CD4-positive, alpha-beta T cell treated with Interferon gamma for 1 hour (primary cell): ENCODE measurements at regions not wholly inside any gene's neighbourhood (a gene's known extent, or its start where the extent isn't known, plus 50 kb on each side); places are given as distances from the start of the nearest gene placed in this dataset.
"Not testable (repeated sequence)": the region's sequence is repeated elsewhere in the genome, so short reads cannot be mapped to it uniquely, and the experiment has no call there.

Experiments used
- DNase-seq: peaks from one replicate; pipeline ENCODE4 v3.0.0-alpha.2; 2020

DNA sequence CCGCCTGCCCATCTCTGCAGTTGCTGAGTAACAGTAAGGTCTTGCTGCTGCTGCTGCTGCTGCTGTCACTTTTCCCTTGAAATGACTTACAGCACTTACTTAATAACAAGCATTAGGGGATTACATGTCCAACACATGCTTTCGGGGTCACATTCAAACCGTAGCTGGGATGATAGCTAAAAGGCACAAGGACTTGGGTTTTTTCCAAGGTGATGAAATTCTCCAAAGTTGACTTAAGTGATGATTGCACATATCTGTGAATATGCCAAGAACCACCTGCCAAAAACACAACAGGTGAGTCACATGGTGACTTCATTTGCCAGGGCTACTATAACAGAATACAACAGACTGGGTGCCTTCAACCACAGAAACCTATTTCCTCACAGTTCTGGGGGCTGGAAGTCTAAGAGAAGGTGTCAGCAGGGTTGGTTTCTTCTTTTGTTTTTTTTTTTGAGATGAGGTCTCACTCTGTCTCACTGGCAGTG lies 121.9 kb upstream of the TNRC6C start:
- no peak for DNase-seq

DNA sequence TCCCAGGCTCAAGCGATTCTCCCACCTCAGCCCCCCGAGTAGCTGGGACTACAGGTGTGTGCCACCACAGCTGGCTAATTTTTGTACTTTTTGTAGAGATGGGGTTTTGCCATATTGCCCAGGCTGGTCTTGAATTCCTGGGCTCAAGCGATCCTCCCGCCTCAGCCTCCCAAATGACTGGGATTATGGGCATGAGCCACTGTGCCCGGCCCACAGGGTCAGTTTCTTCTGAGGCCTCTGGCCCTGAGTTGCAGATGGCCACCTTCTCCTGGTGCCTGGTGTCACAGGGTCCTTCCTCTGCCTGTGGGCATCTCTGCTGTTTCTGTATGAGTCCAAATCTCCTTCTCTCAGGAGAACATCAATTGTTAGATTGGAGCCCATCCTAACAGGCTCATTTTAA lies 121.4 kb upstream of the TNRC6C start:
- DNase-seq, result not testable (repeated sequence)

DNA sequence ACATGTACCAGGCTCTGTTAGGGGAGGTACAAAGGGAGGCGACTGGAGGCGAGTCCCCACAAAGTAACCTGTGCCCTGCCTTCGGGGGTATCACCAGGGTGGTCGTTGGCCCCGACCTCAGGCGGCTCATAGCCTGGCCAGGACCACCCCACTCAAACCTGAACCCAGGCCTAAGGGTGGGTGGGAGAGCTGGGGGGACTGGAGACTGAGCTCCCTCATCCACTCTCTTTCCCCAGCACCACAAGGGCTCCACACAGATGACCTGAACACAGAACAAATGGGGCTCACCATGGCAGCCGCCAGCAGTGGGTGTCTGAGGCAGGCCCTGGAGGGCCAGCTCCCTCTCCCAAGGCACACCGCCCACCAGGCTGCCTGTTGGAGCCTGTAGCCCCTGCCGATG lies 120.6 kb upstream of the TNRC6C start:
- no peak for DNase-seq

DNA sequence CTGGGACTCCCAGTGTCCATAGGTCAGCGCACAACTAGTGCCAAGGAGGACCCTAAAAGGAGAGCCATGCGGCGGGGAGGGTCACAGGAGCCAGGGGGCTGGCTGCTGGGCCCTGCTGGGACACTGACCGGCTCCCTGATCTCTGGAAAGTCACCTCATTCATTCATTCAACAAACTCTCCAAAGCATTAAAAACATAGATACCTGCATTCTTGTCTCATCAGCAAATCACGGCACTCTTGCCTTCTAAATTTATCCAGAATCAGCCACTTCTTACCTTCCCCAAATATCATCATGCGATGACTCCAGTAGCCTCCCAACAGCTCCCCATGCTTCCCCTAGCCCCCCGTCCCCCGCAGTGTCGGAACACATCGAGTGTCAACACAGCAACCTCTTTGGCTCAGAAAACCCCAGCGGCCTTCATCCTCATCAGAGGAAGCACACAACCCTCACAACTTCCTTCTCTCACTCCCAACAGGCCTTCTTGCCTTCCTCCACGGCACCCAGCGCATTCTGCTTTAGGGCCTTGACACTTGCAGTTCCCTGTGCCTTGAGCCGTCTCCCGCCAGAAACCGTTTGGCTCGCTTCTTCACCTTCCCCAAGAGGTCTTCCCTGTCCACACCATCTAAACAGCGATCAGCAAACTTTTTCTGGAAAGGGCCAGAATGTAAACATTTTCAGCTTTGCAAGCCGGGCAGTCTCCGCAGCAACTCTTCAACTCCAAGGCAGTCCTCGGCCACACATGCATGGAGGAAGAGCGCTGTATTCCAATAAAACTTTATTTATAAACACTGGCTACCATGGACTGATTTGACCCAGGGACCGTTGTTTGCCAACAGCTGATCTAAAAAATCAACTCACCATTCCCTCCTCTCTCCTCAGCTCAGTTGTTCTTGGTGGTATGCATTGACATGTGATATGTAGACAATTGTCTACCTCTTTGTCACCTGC lies 119.5 kb upstream of the TNRC6C start:
- DNase-seq, result no peak

DNA sequence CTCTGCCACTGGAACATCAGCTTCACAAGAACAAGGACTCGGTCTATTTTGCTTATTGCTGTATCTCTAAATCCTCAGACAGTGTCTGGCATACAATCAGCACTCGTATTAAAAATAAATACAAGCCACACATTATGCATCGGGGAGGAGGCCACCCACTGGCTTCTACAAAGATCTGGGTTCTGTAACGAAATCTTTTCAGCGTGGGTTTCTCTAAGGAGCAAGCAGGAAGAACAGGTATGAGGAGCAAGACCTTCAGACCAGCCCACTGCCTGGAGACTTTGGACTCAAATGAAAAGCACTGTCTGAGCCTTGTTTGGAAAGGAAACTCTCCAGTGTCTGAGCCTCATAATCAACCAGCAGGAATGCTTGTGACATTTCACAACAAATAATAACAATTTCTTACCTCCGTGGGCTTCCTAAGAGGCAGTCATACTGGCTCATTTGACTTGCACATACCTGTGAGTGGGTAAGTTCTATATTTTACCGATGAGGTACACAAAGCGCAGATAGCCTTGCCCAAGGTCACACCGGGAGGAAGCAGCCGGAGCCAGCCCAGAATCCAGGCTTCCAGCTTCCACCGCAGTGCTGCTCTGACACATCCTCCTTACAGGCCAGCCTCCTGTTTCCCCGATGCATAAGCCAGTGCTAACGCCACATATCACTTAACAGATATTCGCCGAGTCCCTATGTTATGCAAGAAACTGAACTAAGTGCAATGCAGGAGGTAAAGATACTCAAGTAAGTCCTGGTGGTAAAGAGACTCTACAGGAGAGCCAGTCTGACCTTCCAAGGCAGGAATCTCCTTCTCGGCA lies 118.6 kb upstream of the TNRC6C start:
- DNase-seq, result no peak

DNA sequence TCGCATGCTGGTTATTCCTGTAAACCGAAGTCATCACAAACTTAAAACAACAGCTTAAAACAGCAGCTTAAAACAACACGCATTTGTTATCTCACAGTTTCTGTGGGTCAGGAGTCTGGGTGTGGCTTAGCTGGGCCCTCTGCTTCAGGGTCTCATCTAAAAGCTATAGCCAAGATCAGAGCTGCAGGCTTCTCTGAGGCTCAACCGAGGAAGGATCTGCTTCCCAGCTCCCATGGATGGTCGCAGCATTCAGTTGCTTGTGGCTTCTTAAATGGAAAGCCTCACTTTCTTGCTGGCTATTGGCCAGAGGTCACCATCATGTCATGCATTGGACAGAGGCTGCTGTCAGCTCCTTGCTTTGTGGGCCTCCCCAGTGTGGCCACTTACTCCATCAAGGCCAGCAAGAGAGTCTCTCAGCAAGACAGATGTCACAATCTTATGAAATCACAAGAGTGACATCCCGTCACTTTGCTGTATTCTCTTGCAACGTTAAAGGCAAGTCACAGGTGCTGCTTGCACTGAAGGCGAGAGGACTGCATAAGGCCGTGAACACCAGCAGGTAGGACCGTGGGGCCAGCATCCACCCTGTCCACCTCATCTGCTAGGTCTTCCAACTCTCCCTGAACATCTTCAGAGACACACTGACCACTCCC lies 117.9 kb upstream of the TNRC6C start:
- no peak for DNase-seq

DNA sequence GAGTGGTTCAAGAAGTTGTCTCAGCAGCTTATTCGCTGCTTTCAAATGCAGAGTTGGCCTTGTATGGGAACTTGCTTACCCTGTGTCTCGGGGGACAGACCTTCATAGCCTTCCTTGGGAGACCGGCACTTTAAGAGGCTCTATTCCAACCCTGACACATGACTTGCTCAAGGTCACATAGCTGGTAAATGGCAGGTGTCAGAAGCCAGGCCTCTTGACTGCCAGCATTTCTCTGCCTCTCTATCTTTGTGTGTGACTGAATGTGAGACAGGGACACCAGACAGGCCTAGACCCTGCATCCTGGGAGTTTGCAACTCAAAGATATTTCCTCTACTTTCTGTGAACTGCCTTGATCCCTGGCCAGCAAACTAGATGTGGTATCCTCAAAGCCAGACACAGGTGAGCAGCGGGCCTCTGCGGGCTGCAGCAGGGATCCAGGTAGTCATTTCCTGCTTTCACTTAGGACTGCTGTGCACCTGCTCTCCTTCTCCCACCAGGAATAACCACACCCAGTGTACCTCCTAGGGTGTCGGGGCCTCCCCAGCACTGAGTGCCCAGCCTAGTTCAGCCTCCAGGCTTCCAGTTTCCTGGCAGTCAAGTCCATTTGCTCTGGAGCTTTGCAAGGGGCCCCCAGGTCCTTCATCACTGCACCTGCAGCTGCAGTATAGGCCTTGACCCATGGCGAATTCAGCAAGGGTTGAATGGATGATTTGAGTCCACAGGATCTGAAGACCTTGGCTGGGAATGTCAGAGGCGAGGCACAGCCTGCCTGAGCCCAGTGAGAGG lies 116.6 kb upstream of the TNRC6C start:
- no peak for DNase-seq

DNA sequence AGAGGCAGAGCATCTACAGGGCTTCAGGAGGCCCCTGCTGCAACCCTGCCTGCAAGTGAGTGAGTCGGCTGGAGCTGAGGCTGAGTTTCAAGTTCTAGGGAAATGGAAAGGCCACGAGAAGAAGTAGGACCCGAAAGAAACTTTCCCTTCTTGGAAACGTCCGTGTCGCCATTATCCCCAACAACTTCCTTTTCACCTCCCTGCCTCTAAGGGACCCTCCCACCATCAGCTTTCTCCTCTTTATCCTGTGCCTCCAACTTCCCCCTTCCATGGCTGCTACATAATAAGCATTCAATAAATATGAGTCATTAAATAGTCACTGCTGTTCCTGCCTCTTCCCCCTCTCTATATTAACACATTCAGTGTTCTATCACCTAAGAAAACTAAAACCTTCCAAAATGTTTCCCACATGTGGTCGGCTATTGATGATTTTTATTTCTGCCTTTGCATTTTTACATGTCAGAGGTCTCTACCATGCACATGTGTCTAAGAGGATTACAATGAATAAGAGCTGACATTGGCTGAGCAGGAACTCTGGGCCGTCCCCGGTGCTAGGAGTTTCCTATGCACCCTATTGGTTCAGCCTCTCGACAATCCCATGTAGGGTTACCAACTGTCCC lies 115.9 kb upstream of the TNRC6C start:
- peak; percentile 25 for DNase-seq

DNA sequence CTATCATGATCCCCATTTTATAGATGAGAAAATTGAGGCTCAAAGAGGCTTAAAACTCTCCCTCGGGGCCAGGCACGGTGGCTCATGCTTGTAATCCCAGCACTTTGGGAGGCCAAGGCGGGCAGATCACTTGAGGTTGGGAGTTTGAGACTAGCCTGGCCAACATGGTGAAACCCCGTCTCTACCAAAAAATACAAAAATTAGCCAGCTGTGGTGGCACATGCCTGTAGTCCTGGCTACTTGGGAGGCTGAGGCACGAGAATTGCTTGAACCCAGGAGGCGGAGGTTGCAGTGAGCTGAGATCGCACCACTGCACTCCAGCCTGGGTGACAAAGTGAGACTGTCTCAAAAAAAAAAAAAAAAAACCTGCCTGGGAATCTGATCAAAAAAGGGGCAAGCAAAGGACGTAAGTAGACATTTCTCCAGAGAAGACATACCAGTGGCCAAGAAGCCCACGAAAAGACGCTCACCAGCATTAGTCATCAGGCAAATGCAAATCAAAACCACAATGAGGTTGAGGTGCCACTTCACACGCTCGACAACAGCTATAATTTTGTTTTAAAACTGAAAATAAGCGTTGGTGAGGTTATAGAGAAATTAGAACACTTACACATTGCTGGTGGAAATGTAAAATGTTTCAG lies 115.1 kb upstream of the TNRC6C start:
- DNase-seq, result peak; percentile 69

DNA sequence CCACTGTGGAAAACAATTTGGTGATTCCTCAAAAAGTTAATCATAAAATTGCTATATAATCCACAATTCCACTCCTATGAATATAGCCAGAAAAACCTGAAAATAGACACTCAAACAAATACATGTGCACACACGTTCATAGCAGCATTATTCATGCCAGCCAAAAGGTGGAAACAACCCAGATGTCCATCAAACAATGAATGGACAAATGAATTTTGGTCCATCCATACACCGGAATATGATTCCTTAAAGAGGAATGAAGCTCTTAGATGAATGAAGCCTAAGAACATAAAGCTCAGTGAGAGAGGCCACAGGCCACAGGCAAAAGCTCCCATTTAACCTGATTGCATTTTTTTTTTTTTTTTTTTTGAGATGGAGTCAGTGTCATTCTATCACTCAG lies 114.6 kb upstream of the TNRC6C start:
- no peak for DNase-seq

DNA sequence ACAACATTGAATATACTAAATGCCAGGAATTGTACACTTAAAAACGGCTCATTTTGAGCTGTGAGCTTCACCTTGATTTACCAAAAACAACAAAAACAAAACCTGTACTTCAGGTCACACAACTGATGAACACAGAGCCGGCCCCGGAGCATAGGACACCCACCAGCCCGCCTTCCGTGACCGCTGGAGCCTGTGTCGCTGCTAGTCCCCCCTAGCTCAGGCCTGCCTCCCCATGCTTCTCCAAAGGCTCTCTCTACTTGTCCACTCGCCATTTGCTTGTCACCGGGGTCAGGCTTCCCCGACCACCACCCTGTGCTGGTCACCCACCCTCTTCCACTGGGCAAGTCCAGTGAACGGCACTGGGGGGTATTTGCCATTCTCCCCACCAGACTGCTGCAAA lies 113.8 kb upstream of the TNRC6C start:
- no peak for DNase-seq

DNA sequence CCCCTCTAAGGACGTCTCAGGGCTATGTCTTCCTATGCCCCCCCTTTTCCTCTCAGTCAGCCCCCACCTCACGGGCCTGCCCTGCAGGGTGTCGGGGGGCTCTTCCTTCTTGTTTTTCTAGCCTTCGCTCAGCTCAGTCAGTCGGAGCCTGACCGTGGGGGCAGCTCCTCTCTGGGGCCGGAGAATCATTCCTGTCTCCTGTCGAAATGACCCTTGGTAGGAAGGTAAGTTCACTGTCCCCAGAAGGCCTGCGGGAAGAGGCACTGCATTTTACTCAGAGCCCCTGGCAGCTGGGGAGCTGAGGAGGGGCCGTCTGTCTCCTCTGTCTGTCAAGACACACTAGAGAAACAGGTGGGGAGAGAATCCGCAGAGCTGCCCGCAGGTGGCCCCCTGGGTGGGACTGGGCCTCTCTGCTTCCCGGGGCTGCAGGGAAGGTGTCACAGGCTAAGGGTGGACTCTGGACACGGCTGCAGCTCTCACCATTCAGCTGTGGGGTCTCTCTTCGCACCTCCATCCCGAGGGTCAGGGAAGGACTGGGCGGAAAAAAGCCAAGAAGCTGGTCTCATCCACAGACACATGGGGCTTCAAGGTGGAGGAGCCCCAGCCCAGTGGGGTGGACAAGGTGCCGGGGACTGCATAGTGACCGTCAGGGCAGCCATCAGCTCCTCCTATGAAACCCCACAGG lies 112.8 kb upstream of the TNRC6C start:
- no peak for DNase-seq

DNA sequence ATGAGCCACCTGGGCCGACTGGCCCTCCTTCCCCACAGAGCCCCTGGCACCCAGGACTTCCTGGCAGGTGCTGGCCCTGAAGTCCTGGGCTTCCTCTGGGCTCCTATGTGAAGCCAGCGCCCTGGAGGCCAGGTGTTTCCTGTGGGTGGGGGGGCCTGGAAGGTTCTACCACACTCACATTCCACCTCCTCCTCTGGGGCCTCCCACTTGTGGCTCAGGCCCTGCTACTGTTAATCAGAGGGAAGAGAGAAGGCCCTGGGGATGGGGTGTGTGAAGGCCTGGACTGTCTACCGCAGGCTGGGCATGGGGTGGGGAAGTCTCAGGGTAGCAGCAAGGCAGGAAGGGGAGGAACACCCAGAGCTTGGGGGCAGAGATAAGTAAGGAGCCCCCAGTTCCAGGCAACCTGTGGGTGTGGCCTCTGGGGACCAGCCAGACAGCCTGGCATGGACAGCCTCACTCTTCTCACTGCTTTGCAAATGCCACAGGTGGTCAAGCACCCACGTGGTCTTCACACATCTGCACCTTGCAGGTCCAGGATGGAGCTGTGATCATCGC lies 111.9 kb upstream of the TNRC6C start:
- no peak for DNase-seq

DNA sequence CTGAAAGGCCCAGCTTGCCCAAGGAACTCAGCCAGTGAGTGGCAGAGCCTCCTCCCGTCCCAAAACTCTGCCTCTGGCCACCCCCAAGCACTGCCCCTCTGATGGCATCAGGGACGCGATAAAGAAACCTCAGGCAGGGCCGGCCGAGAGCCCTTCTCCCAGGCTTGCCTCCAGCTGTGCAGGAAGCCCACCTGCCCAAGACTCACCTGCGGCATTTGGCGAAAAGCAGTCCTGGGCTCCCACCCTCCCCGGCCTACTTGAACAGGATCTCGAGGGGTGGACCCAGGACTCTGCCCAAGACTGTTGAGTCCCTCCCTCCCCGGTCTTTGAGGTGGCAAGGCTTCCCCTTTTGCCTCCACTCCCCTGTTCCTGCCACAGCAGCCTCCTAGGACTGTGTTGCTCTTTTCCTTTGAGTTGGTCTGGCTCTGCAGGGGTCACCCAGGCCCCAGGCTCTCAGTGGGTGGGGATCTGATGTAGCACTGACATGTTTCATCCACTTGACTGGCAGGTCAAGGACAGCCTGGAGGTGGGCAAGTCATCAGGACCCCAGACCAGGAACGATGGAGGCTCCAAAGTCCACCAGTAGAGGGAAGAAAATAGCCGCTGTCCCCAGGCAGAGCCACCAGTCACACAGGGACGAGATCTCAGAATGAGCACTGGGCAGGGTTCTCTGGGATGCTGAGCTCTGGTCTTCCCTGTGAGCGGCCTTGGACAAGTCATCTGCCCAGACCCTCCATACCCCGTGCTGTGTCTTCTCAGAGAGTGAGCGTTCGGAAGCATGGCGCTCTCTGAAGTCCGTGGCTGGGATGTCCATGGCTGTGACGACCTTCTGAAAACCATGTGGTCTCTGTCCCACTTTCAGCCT lies 111.0 kb upstream of the TNRC6C start:
- DNase-seq, result no peak

DNA sequence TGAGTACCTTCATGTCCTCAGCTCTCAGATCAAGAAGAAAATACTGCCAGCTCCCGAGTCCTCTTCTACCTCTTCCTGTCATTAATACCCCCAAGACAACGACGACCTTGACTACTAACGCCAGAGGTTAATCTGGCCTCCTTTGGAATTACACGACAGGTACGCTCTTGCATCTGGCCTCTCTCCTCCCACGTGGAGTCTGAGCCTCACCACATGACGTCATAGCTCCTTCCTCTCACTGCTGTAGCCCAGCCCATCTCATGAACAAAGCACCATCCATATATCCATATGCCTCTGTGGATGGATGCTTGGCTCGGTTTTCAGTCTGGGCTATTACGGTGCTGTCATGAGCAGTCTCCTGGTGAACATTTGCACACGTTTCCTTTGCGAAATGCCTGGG lies 110.2 kb upstream of the TNRC6C start:
- no peak for DNase-seq

DNA sequence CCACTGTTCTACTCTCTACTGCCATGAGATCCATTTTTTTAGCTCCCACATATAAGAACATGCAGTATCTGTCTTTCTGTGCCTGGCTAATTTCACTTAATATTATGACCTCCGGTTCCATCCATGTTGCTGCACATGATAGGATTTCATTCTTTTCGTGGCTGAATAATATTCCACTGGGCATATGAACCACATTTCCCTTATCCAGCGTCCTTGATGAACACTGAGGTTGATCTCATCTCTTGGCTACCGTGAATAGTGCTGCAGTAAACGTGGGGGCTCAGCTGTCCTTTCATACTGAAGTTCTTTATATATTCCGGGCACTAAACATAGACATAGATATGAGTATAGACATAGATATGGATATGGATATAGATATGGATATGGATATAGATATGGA lies 109.3 kb upstream of the TNRC6C start:
- no peak for DNase-seq

DNA sequence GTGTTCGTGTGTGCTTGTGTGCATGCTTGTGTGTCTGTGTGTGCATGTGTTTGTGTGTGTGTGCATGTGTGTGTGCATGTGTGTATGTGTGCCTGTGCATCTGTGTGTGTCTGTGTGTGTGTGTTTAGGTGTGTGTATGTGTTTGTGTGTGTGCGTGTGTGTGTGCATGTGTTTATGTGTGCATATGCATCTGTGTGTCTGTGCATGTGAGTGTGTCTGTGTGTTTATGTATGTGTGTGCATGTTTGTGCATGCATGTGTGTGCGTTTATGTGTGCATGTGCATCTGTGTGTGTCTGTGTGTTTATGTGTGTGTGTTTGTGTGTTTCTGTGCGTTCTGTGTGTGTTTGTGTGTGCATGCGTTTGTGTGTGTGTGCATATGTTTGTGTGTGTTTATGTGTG lies 106.6 kb upstream of the TNRC6C start:
- DNase-seq, result no peak

DNA sequence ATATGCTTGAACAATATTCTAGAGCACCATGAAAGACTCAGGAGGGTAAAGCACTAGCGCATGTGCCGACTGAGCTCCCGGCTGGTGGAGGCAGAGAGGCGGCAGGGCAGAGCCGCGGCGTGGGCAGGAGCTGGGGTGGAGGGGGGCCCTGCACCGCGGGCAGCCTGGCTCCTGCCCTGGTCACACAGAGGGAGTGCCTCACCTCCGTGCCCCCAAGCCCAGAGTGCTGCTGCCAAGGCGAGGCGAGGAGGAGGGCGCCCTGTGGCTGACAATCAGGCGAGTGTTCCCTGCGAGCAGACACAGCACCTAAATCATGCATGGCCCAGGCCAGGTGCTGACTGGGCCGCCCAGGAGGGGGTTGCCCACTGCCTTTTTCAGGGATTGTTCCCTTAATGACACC lies 105.8 kb upstream of the TNRC6C start:
- DNase-seq, result no peak

DNA sequence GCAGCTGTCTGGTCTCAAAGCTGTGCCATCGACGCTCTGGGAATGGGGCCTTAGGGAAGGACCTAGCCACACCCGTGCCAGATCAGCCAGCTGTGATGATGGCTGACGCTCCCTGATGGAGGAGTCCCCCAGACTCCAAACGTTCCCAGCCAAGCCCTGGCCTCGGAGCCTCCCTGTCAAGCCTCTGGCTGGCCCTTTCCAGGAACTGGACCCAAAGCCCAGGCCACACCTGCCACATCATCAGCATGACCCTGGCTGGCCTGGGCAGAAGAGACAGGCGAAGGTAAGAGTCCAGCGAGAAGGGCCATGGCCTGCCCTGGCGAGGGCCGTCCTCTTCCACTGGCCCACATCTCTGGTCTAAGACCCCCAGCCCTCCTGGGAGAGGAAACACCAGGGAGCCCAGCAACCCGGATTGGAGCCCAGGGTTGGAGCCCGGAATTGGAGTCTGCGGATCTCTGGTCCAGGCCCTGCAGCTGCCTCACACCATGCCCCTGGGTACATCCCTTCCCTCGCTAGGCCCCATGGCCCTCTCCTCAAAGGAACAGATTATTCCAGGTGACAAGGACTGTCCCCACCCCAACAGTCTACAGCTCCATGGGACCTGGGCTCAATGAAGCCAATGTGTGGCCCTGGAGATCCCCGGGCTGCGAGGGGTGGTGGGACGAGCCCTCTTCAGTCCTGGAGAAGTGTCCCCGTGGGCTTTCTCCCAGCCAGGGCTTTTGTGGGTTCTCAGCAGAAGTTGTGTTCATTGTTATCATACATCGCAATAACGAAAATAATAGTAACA lies 105.1 kb upstream of the TNRC6C start:
- no peak for DNase-seq
